Liver (tissue), 8 donors: ENCODE measurements at regions not wholly inside any gene's neighbourhood (a gene's known extent, or its start where the extent isn't known, plus 50 kb on each side); places are given as distances from the start of the nearest gene placed in this dataset.

ENCODE experiments used
- DNase-seq: peaks from one replicate; pipeline ENCODE4 v3.0.0-alpha.2; 2017; ENCODE audit warnings: low spot score
- H3K27ac ChIP-seq, 2 donors: one replicate each; pipeline ENCODE4 v1.7.0; 2013; ENCODE audit warnings: inconsistent platforms in 2 of 2, low read length in 2 of 2, control low read depth in 1 of 2, low read depth in 1 of 2, mild to moderate bottlenecking in 1 of 2
- H3K27me3 ChIP-seq, 4 donors: one replicate each; pipeline versions ENCODE4 v1.6.1 to v1.7.0; 2013; ENCODE audit warnings: low read length in 3 of 4, inconsistent platforms in 1 of 4, mild to moderate bottlenecking in 1 of 4, moderate library complexity in 1 of 4; ENCODE audit not compliant: control insufficient read depth in 4 of 4, insufficient read depth in 4 of 4
- H3K36me3 ChIP-seq, 4 donors: one replicate each; pipeline versions ENCODE4 v1.6.1 to v1.7.0; 2013; ENCODE audit warnings: low read length in 3 of 4, mild to moderate bottlenecking in 3 of 4, low read depth in 1 of 4, moderate library complexity in 1 of 4; ENCODE audit not compliant: control insufficient read depth in 4 of 4, insufficient read depth in 3 of 4
- H3K4me1 ChIP-seq, 4 donors: one replicate each; pipeline versions ENCODE4 v1.6.1 to v1.7.0; 2013; ENCODE audit warnings: low read length in 3 of 4, mild to moderate bottlenecking in 3 of 4, moderate library complexity in 1 of 4; ENCODE audit not compliant: control insufficient read depth in 4 of 4, insufficient read depth in 4 of 4
- H3K4me3 ChIP-seq, 3 donors: one replicate each; pipeline versions ENCODE4 v1.6.1 to v1.7.0; 2013; ENCODE audit warnings: low read length in 3 of 3, control low read depth in 1 of 3, low read depth in 1 of 3, mild to moderate bottlenecking in 1 of 3
- H3K9ac ChIP-seq, 2 donors: one replicate each; pipeline ENCODE4 v1.7.0; 2013; ENCODE audit warnings: low read length in 2 of 2, mild to moderate bottlenecking in 2 of 2, moderate library complexity in 2 of 2, control low read depth in 1 of 2, low read depth in 1 of 2
- H3K9me3 ChIP-seq, 4 donors: one replicate each; pipeline versions ENCODE4 v1.6.1 to v1.7.0; 2013; ENCODE audit warnings: low read length in 3 of 4; ENCODE audit not compliant: control insufficient read depth in 4 of 4
- ATF3 ChIP-seq: IDR thresholded peaks from 2 replicates; pipeline ENCODE4 v1.6.1; 2016; ENCODE audit warnings: antibody characterized with exemption
- CTCF ChIP-seq: fragments of 150-350 bp; IDR thresholded peaks from 2 replicates; pipeline ENCODE4 v1.5.1; 2017; ENCODE audit warnings: improper control_type of control experiment, low read depth, low read length; ENCODE audit not compliant: missing input control
- EGR1 ChIP-seq, 2 donors: IDR thresholded peaks; 2 replicates each; pipeline ENCODE4 v1.6.1; 2016 to 2018; ENCODE audit warnings: antibody characterized with exemption in 2 of 2, low read depth in 2 of 2
- FOXA1 ChIP-seq: IDR thresholded peaks from 2 replicates; pipeline ENCODE4 v1.6.1; 2016; ENCODE audit warnings: antibody characterized with exemption
- FOXA2 ChIP-seq: IDR thresholded peaks from 2 replicates; pipeline ENCODE4 v1.6.1; 2016; ENCODE audit warnings: antibody characterized with exemption
- GABPA ChIP-seq, 2 donors: IDR thresholded peaks in 1 of 2; conservative IDR thresholded peaks in 1 of 2; 2 replicates each; pipeline ENCODE4 v1.6.1; 2016; ENCODE audit warnings: antibody characterized with exemption in 2 of 2, mild to moderate bottlenecking in 1 of 2, moderate library complexity in 1 of 2
- HNF4A ChIP-seq, 2 donors: conservative IDR thresholded peaks; 2 replicates each; pipeline ENCODE4 v1.6.1; 2016; ENCODE audit warnings: antibody characterized with exemption in 2 of 2, mild to moderate bottlenecking in 2 of 2
- HNF4G ChIP-seq: IDR thresholded peaks from 2 replicates; pipeline ENCODE4 v1.6.1; 2016; ENCODE audit warnings: antibody characterized with exemption
- JUND ChIP-seq, 2 donors: IDR thresholded peaks; 2 replicates each; pipeline ENCODE4 v1.6.1; 2016; ENCODE audit warnings: antibody characterized with exemption in 2 of 2
- NR2F2 ChIP-seq: IDR thresholded peaks from 2 replicates; pipeline ENCODE4 v1.6.1; 2016; ENCODE audit warnings: antibody characterized with exemption
- RAD21 ChIP-seq, 2 donors: IDR thresholded peaks; 2 replicates each; pipeline ENCODE4 v1.6.1; 2016; ENCODE audit warnings: antibody characterized with exemption in 2 of 2, mild to moderate bottlenecking in 2 of 2
- REST ChIP-seq: IDR thresholded peaks from 2 replicates; pipeline ENCODE4 v1.6.1; 2016; ENCODE audit warnings: antibody characterized with exemption, mild to moderate bottlenecking
- RXRA ChIP-seq, 2 donors: IDR thresholded peaks; 2 replicates each; pipeline ENCODE4 v1.6.1; 2017 to 2018; ENCODE audit warnings: antibody characterized with exemption in 2 of 2, mild to moderate bottlenecking in 1 of 2
- SP1 ChIP-seq: IDR thresholded peaks from 2 replicates; pipeline ENCODE4 v1.6.1; 2018; ENCODE audit warnings: antibody characterized with exemption, mild to moderate bottlenecking
- TAF1 ChIP-seq: conservative IDR thresholded peaks from 2 replicates; pipeline ENCODE4 v1.6.1; 2016; ENCODE audit warnings: antibody characterized with exemption, mild to moderate bottlenecking
- YY1 ChIP-seq: IDR thresholded peaks from 2 replicates; pipeline ENCODE4 v1.6.1; 2016; ENCODE audit warnings: antibody characterized with exemption, mild to moderate bottlenecking
- ZBTB33 ChIP-seq: IDR thresholded peaks from 2 replicates; pipeline ENCODE4 v1.6.1; 2016; ENCODE audit warnings: antibody characterized with exemption
- WGBS: extraction: QIAGEN DNeasy Blood & Tissue Kit; methylation state at CpG from one replicate; pipeline ENCODE4 v1.1.7; 2013; 5-methylcytosine and 5-hydroxymethylcytosine counted together
- donor health status: healthy.
- donor health status: healthy.
- donor health status: healthy.
- donor health status: healthy.
- donor health status: healthy.

- Histone ChIP-seq H3K36me3 (no peaks in the 10 kb centered on the region), H3K27me3 (no peaks in the 10 kb centered on the region), H3K9ac (no peak overlapping the region), H3K4me1 (no peaks in the 10 kb centered on the region), H3K9me3 (no peaks in the 10 kb centered on the region), H3K27ac (no peak overlapping the region), H3K4me3 (no peak overlapping the region)
- WGBS: 69% methylated on average over 4 of the region's 4 CpGs
- TF ChIP-seq HNF4A (conservative IDR thresholded peaks at IDR 0.05) (no peak), FOXA1 (no peak), ZBTB33 (no peak), RXRA (IDR thresholded peaks at IDR 0.05) (no peak), CTCF (no peak), HNF4G (no peak), RAD21 (IDR thresholded peaks at IDR 0.05) (no peak), FOXA2 (no peak), REST (no peak), NR2F2 (no peak), GABPA (IDR thresholded peaks at IDR 0.05 in 1 of 2, conservative IDR thresholded peaks at IDR 0.05 in 1 of 2) (no peak), ATF3 (no peak), TAF1 (no peak), EGR1 (IDR thresholded peaks at IDR 0.05; ENCODE audit: low read depth in 2 of 2) (no peak), SP1 (no peak), JUND (IDR thresholded peaks at IDR 0.05) (no peak), YY1 (no peak)
- DNase-seq: no peak
These were observed 106.5 kb downstream of the CDH26 start for GRCh38 chr20:60064554-60065196.
